Tibial artery (tissue), 4 donors: ENCODE measurements at regions not wholly inside any gene's neighbourhood (a gene's known extent, or its start where the extent isn't known, plus 50 kb on each side); places are given as distances from the start of the nearest gene placed in this dataset.
A peak's percentile ranks its signal among the peaks of the same experiment; 100 is the strongest.

Source experiments
- DNase-seq, 2 donors: peaks; one replicate each; pipeline ENCODE4 v3.0.0-alpha.2; 2019
- H3K27ac ChIP-seq, 2 donors: fragments of 200-600 bp; sonication (generic) in 1 of 2; 1 replicate in 1 of 2; 2 replicates in 1 of 2; pipeline ENCODE4 v1.5.1; 2018 to 2019; ENCODE audit warnings: mild to moderate bottlenecking in 1 of 2
- H3K27me3 ChIP-seq, 2 donors: fragments of 200-600 bp; sonication (generic) in 1 of 2; one replicate each; pipeline versions ENCODE4 v1.5.1 to v1.6.0; 2016 to 2019
- H3K36me3 ChIP-seq, 3 donors: fragments of 200-600 bp; sonication (generic) in 2 of 3; one replicate each; pipeline ENCODE4 v1.5.1; 2016 to 2019; ENCODE audit warnings: mild to moderate bottlenecking in 2 of 3
- H3K4me1 ChIP-seq, 4 donors: fragments of 200-600 bp; sonication (generic) in 2 of 4; 1 replicate in 3 of 4; 2 replicates in 1 of 4; pipeline ENCODE4 v1.5.1; 2016 to 2019
- H3K4me3 ChIP-seq, 2 donors: fragments of 200-600 bp; sonication (generic) in 1 of 2; 1 replicate in 1 of 2; 2 replicates in 1 of 2; pipeline ENCODE4 v1.5.1; 2018 to 2019; ENCODE audit warnings: mild to moderate bottlenecking in 2 of 2
- H3K9me3 ChIP-seq, 3 donors: fragments of 200-600 bp; sonication (generic) in 1 of 3; one replicate each; pipeline ENCODE4 v1.5.1; 2016 to 2019
- CTCF ChIP-seq, 2 experiments: fragments of 200-600 bp in 1 of 2; fragments of 450-650 bp in 1 of 2; IDR thresholded peaks; one replicate each; pipeline ENCODE4 v1.5.1; 2017 to 2019; ENCODE audit warnings: antibody characterized with exemption in 2 of 2, mild to moderate bottlenecking in 1 of 2, moderate library complexity in 1 of 2
- intact Hi-C: fragments of 100-400 bp; cut with DNase I; formaldehyde crosslinking; loops from one replicate; pipeline ENCODE4 v1.15.0; 2023; ENCODE audit warnings: low total_unique reads

- H3K27me3 ChIP-seq: no peaks in the 10 kb centered on the region
- no peaks in the 10 kb centered on the region for H3K9me3 ChIP-seq
- DNase-seq: no peak
- TF ChIP-seq CTCF (IDR thresholded peaks at IDR 0.05): no peak
- H3K4me1 ChIP-seq: no peaks in the 10 kb centered on the region
- no peak overlapping the region for H3K4me3 ChIP-seq
- no peaks in the 10 kb centered on the region for H3K36me3 ChIP-seq
- H3K27ac ChIP-seq: no peak overlapping the region
- intact Hi-C loops: no loop called here
Observed at GRCh38 chr3:28868897-28869296, 412.0 kb upstream of the RBMS3 start.

GRCh38 chr3:28877912-28878311, 403.0 kb upstream of the RBMS3 start:
- DNase-seq: no peak
- no peak overlapping the region for H3K4me3 ChIP-seq
- TF ChIP-seq CTCF (IDR thresholded peaks at IDR 0.05): no peak
- H3K9me3 ChIP-seq: no peaks in the 10 kb centered on the region
- H3K4me1 ChIP-seq: no peaks in the 10 kb centered on the region
- intact Hi-C loops: no loop called here
- H3K27ac ChIP-seq: no peak overlapping the region
- H3K36me3 ChIP-seq: no peaks in the 10 kb centered on the region
- no peaks in the 10 kb centered on the region for H3K27me3 ChIP-seq

GRCh38 chr3:28890373-28890772, 390.5 kb upstream of the RBMS3 start:
- H3K27me3 ChIP-seq: no peaks in the 10 kb centered on the region
- TF ChIP-seq CTCF (IDR thresholded peaks at IDR 0.05): no peak
- intact Hi-C loops: no loop called here

GRCh38 chr3:28891485-28891884, 389.4 kb upstream of the RBMS3 start:
- Histone ChIP-seq H3K9me3 (no peaks in the 10 kb centered on the region), H3K36me3 (no peaks in the 10 kb centered on the region), H3K27ac (no peak overlapping the region), H3K4me1 (no peaks in the 10 kb centered on the region), H3K27me3 (no peaks in the 10 kb centered on the region), H3K4me3 (no peak overlapping the region)
- DNase-seq: no peak
- intact Hi-C loops: no loop called here
- no peak for TF ChIP-seq CTCF (IDR thresholded peaks at IDR 0.05)

More at GRCh38 chr3:28890373-28890772, 390.5 kb upstream of the RBMS3 start:
- Histone ChIP-seq H3K4me1 (no peaks in the 10 kb centered on the region), H3K27ac (no peak overlapping the region), H3K9me3 (no peaks in the 10 kb centered on the region), H3K36me3 (no peaks in the 10 kb centered on the region), H3K4me3 (no peak overlapping the region)
- no peak for DNase-seq

GRCh38 chr3:28900301-28900700, 380.6 kb upstream of the RBMS3 start:
- Histone ChIP-seq H3K36me3 (no peaks in the 10 kb centered on the region), H3K4me1 (peaks cover 0 to 5% (median 2%) of the 10 kb centered on the region in 4 donors), H3K27me3 (no peaks in the 10 kb centered on the region), H3K4me3 (no peak overlapping the region), H3K27ac (no peak overlapping the region), H3K9me3 (no peaks in the 10 kb centered on the region)
- intact Hi-C loops: no loop called here
- no peak for DNase-seq
- no peak for TF ChIP-seq CTCF (IDR thresholded peaks at IDR 0.05)

GRCh38 chr3:28901018-28901417, 379.9 kb upstream of the RBMS3 start:
- no peaks in the 10 kb centered on the region for H3K9me3 ChIP-seq
- no peak for TF ChIP-seq CTCF (IDR thresholded peaks at IDR 0.05)
- peak in 1 of 2 donors; percentile 25 for DNase-seq
- intact Hi-C loops: no loop called here
- H3K4me1 ChIP-seq: peaks cover 0 to 5% (median 2%) of the 10 kb centered on the region in 4 donors
- H3K4me3 ChIP-seq: no peak overlapping the region
- no peaks in the 10 kb centered on the region for H3K36me3 ChIP-seq
- H3K27ac ChIP-seq: no peak overlapping the region
- no peaks in the 10 kb centered on the region for H3K27me3 ChIP-seq
